ENCODE measurements at regions not wholly inside any gene's neighbourhood (a gene's known extent, or its start where the extent isn't known, plus 50 kb on each side); places are given as distances from the start of the nearest gene placed in this dataset.
"Not testable (repeated sequence)": the region's sequence is repeated elsewhere in the genome, so short reads cannot be mapped to it uniquely, and the experiment has no call there.

DNA sequence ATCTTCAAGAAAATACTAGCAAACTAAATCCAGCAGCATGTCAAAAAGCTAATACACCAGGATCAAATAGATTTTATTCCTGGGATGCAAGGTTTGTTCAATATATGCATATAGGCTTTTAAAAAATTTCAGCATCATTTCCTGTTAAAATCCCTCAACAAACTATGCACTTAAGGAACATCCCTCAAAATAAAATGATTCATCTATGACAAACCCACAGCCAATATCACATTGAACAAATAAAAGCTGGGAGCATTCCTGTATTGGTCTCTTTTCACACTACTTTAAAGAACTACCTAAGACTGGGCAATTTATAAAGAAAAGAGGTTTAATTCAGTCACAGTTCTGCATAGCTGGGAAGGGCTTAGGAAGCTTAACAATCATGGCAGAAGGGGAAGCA is 726.7 kb downstream of the GRXCR1 start:
- DNase-seq (ENCODE audit: low spot score) = no peak

- not testable (repeated sequence) for DNase-seq (ENCODE audit: low spot score)
Observed at GRCh38 chr4:43637893-43638292, 745.4 kb downstream of the GRXCR1 start.

DNA sequence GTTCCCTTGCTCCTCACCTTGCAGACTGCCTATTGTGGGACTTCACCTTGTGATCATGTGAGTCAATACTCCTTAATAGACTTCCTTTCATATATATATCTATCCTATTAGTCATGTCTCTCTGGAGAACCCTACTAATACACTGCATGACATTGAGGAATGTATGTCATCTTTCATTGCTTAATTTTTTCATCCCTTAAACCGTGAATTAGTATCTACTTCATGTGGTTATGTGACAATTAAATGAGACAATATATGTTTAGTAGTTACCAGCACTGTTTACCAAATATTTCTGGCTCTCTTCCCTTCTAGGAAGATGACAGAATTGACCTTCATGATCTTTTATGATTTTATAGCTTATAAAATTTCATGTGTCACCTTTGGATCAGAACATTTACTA is 759.5 kb downstream of the GRXCR1 start:
- DNase-seq (ENCODE audit: low spot score) = no peak

DNA sequence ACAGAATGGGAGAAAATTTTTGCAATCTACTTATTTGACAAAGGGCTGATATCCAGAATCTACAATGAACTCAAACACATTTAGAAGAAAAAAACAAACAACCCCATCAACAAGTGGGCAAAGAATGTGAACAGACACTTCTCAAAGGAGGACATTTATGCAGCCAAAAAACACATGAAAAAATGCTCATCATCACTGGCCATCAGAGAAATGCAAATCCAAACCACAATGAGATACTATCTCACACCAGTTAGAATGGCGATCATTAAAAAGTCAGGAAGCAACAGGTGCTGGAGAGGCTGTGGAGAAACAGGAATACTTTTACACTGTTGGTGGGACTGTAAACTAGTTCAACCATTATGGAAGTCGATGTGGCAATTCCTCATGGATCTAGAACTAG is 767.0 kb downstream of the GRXCR1 start:
- DNase-seq (ENCODE audit: low spot score) = not testable (repeated sequence)

GRCh38 chr4:43672265-43672885 is 776.2 kb downstream of the KCTD8 start:
- DNase-seq (ENCODE audit: low spot score) = not testable (repeated sequence)

DNA sequence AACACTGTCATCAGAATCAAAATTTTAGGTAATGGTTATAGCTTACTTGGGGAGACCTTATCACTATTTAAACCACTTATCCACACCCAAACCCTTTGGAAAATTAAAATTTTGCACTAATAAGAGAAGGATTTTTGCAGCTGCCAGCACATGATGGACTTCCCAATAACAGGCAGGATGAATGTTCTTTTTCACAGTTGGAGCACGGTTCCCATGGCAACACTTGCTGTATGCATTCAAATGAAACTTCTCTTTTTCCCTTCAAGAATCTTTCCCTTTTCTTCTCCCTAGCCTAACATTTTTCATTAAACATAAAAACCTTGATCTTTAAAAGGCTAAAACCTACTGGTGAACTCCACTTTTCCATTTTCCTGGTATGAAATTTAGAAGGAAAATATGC is 768.2 kb downstream of the KCTD8 start:
- no peak for DNase-seq (ENCODE audit: low spot score)

DNA sequence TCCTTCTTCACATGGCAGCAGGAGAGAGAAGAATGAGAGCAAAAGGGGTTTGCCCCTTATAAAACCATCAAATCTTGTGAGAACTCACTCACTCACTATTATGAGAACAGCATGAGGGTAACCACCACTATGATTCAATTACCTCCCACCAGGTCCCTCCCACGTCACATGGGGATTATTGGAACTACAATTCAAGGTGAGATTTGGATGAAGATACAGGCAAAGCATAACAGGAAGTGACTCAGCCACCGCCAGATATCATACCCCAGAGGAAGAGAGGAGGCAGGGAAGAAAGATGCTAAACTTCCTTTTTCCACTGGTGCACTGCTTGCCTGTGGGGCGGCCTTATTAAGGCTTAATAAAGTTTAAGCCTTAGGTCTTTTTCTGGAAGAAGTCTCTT is 766.1 kb downstream of the KCTD8 start:
- DNase-seq (ENCODE audit: low spot score) = no peak

DNA sequence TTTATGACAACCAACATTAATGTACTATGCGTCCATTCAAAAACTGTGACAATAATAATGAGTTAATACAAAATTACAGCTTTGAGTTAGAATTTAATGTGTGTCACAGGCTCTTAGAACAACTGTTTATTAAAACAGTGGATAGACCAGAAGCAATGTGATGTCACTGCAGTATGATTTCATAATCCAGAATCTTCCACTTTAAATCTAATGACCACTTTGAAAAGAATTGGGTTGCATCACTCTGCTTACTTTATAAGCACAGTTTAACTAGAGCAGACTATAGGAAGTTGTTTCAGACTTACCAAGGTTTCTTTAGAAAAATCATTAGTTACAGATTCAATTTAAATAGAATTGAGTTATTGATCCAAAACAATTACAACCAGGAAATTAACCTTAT is 758.5 kb downstream of the KCTD8 start:
- DNase-seq (ENCODE audit: low spot score) = no peak

- DNase-seq (ENCODE audit: low spot score) = no peak
Observed at GRCh38 chr4:43693876-43694275, 754.7 kb downstream of the KCTD8 start.

GRCh38 chr4:43709443-43709842 is 739.2 kb downstream of the KCTD8 start:
- no peak for DNase-seq (ENCODE audit: low spot score)

- no peak for DNase-seq (ENCODE audit: low spot score)
Observed at GRCh38 chr4:43716721-43717395, 731.8 kb downstream of the KCTD8 start.

GRCh38 chr4:43718369-43718768 is 730.2 kb downstream of the KCTD8 start:
- DNase-seq (ENCODE audit: low spot score) = no peak

DNA sequence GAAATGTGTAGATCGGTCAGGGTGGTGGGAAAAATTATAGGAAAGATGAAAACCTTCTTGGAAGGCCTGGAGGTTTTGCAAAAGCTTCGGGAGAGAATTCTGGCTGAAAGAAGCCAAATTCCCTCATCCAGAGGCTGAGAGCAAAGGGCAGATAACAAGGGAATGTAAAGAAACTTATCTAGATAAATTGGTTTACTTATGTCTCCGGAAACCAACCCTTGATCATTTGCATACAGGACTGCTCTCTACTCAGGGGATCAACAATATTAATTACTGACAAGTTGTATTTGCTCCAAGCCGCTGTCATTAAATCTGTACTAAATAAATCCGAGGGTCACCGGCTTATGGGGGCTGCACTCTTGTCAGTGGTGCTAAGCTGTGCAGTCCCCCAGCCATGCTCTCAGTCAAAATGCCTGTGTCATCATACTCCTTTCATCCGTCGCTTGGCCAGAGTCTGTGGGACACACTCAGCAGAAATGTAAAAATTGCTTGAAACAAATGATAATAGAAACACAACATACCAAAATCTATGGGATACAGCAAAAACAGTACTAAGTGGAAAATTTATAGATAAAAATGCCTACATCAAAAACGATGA is 715.7 kb downstream of the KCTD8 start:
- no peak for DNase-seq (ENCODE audit: low spot score)

GRCh38 chr4:43742083-43742482 is 706.5 kb downstream of the KCTD8 start:
- DNase-seq (ENCODE audit: low spot score) = no peak

DNA sequence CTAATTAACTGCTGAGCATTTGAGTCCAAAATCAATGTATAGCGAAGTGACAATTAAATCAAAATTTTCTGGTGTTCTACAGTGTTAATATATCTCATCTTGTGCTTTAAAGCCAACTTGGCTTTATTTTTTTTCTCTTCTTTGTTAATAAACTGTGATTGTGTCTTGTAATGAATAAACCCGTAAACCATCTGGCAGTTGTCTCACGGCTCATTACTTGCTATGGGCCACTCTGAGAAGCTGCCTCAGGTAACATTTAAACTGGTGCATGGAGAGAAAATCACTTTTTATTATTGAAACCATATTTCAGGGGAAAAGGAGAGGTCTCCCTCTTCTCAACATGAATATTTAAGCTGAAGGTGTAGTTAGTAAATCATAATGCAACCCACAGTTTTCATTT is 694.0 kb downstream of the KCTD8 start:
- DNase-seq (ENCODE audit: low spot score) = no peak

- DNase-seq (ENCODE audit: low spot score) = no peak
Observed at GRCh38 chr4:43757147-43757546, 691.5 kb downstream of the KCTD8 start.

GRCh38 chr4:43758836-43759235 is 689.8 kb downstream of the KCTD8 start:
- DNase-seq (ENCODE audit: low spot score) = no peak

GRCh38 chr4:43763029-43763610 is 685.5 kb downstream of the KCTD8 start:
- DNase-seq (ENCODE audit: low spot score) = no peak

GRCh38 chr4:43765514-43765913 is 683.1 kb downstream of the KCTD8 start:
- DNase-seq (ENCODE audit: low spot score) = no peak

DNA sequence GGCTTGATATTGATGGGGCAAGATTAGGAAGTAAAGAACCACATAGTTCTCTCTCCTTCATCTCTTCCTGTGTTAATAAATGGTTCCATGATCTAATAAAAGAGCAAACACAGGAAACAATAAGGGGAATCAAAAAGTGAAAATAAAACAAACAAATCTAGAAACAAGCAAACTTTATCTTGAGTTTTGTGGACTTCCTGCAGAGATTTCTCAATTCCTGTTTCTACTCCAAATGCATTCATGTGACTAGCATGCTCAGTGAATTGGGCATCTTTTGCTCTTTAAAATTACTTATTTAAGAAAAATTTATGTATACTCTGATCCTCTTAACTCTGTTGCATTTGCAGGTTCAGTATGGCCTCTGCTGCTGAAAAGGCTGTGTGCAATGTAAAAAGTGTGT is 682.0 kb downstream of the KCTD8 start:
- DNase-seq (ENCODE audit: low spot score) = no peak

DNA sequence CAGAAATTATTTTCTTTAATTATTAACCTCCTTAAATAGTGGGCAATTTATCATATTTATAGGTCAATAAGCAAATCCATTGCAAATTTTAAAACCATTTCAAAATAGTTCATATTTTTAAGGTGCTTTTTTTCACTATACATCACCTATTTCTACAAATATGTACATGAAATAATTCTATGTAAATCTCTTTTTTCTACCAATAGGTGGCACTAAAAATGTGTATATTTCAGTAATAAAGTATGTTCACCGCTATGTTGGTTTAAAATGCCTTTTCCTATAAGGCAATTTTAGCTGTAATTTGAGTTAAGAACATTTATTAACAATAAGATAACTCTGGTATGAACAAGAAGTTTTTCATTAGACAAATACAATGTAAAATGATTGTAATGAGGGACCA is 672.2 kb downstream of the KCTD8 start:
- DNase-seq (ENCODE audit: low spot score) = peak; percentile 28

- DNase-seq (ENCODE audit: low spot score) = no peak
Observed at GRCh38 chr4:43778187-43778915, 670.3 kb downstream of the KCTD8 start.

- no peak for DNase-seq (ENCODE audit: low spot score)
Observed at GRCh38 chr4:43781125-43781524, 667.5 kb downstream of the KCTD8 start.

Measured in kidney capillary endothelial cell (primary cell).